ENCODE measurements at regions not wholly inside any gene's neighbourhood (a gene's known extent, or its start where the extent isn't known, plus 50 kb on each side); places are given as distances from the start of the nearest gene placed in this dataset.

DNA sequence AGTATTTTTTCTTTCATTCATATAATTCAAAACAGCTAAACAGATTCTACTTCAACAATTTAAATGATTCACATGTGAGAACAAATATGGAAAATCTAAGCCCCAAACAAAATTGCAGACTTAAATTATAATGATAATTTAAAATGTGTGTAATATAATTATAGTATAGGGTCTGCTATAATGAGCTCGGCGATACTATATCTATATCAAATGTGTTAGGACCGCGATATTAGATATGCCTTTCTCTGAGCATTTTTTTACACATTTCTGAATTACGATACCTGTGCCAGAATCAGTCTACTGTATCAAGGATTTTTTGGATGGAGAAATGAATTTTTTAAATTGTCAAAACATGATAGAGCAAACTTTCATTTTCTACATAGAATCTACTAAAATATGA is 808.8 kb upstream of the POU3F3 start:
- Histone ChIP-seq H3K4me3 (replicated peaks in 1 of 3; ENCODE audit: low read depth in 2 of 3, low read length in 3 of 3) (no peak overlapping the region), H3K9me3 (replicated peaks in 1 of 2; ENCODE audit: control insufficient read depth in 1 of 2, insufficient read depth in 1 of 2, low read length in 2 of 2) (no peaks in the 10 kb centered on the region), H3K79me2 (ENCODE audit: insufficient read depth, low read length) (no peaks in the 10 kb centered on the region), H3K27ac (ENCODE audit: low read depth in 1 of 2, low read length in 2 of 2) (no peak overlapping the region), H4K20me1 (ENCODE audit: insufficient read depth, low read length) (no peaks in the 10 kb centered on the region), H3K4me1 (ENCODE audit: control insufficient read depth in 1 of 2, insufficient read depth in 2 of 2, low read length in 2 of 2) (no peaks in the 10 kb centered on the region), H2AFZ (ENCODE audit: insufficient read depth, low read depth, low read length, poor library complexity, severe bottlenecking) (no peak overlapping the region), H3K27me3 (ENCODE audit: control insufficient read depth in 2 of 2, insufficient read depth in 2 of 2, low read length in 2 of 2) (no peaks in the 10 kb centered on the region), H3K36me3 (replicated peaks in 1 of 2; ENCODE audit: control insufficient read depth in 1 of 2, insufficient read depth in 2 of 2, low read length in 2 of 2) (no peaks in the 10 kb centered on the region), H3K4me2 (replicated peaks; ENCODE audit: extremely low read depth, low read length, poor library complexity, severe bottlenecking) (no peak overlapping the region), H3K9ac (ENCODE audit: insufficient read depth, low read length, poor library complexity, severe bottlenecking) (no peak overlapping the region)
- WGBS (ENCODE audit: insufficient coverage) = no CpG with 5 or more reads among the region's 5 CpGs
- no peaks in the 10 kb centered on the region for H3K36me3 Mint-ChIP-seq
- TF ChIP-seq, protein P1, sequence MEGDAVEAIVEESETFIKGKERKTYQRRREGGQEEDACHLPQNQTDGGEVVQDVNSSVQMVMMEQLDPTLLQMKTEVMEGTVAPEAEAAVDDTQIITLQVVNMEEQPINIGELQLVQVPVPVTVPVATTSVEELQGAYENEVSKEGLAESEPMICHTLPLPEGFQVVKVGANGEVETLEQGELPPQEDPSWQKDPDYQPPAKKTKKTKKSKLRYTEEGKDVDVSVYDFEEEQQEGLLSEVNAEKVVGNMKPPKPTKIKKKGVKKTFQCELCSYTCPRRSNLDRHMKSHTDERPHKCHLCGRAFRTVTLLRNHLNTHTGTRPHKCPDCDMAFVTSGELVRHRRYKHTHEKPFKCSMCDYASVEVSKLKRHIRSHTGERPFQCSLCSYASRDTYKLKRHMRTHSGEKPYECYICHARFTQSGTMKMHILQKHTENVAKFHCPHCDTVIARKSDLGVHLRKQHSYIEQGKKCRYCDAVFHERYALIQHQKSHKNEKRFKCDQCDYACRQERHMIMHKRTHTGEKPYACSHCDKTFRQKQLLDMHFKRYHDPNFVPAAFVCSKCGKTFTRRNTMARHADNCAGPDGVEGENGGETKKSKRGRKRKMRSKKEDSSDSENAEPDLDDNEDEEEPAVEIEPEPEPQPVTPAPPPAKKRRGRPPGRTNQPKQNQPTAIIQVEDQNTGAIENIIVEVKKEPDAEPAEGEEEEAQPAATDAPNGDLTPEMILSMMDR (IDR thresholded peaks at IDR 0.05) = no peak
- intact Hi-C loops (cut with micrococcal nuclease) = no loop called here
- H3K4me1 Mint-ChIP-seq = no peaks in the 10 kb centered on the region
- H3K9me3 Mint-ChIP-seq = no peaks in the 10 kb centered on the region
- H3K27ac Mint-ChIP-seq = no peak overlapping the region
- no peak for DNase-seq
- no peak overlapping the region for H3K4me3 Mint-ChIP-seq
- peaks cover 0 to 2% (median 0%) of the 10 kb centered on the region in 3 donors for H3K27me3 Mint-ChIP-seq (ENCODE audit: low read depth in 3 of 3)

DNA sequence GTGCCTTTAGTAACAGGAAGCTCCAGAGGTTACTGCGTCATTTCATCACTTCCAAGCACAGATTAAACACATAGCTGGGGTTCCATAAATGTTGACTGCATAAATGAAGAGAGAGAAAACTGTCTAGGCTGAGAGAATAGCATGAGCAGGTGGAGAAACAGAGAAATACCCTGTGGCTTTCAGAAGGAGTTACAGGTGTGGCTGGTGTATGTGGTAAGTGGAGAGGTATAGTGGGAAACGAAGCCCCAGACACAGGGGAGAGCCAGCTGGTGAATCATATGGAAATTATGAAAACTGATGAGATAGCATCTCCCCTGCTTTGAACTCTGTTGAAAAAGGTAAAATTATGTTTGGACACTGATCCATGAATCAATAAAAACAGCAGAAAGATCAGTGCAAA is 807.4 kb upstream of the POU3F3 start:
- no peak for DNase-seq
- Histone ChIP-seq H3K27me3 (ENCODE audit: control insufficient read depth in 2 of 2, insufficient read depth in 2 of 2, low read length in 2 of 2) (no peaks in the 10 kb centered on the region), H3K9me3 (replicated peaks in 1 of 2; ENCODE audit: control insufficient read depth in 1 of 2, insufficient read depth in 1 of 2, low read length in 2 of 2) (no peaks in the 10 kb centered on the region), H4K20me1 (ENCODE audit: insufficient read depth, low read length) (no peaks in the 10 kb centered on the region), H3K27ac (ENCODE audit: low read depth in 1 of 2, low read length in 2 of 2) (no peak overlapping the region), H3K4me1 (ENCODE audit: control insufficient read depth in 1 of 2, insufficient read depth in 2 of 2, low read length in 2 of 2) (no peaks in the 10 kb centered on the region), H3K36me3 (replicated peaks in 1 of 2; ENCODE audit: control insufficient read depth in 1 of 2, insufficient read depth in 2 of 2, low read length in 2 of 2) (no peaks in the 10 kb centered on the region), H3K4me2 (replicated peaks; ENCODE audit: extremely low read depth, low read length, poor library complexity, severe bottlenecking) (no peak overlapping the region), H2AFZ (ENCODE audit: insufficient read depth, low read depth, low read length, poor library complexity, severe bottlenecking) (no peak overlapping the region), H3K4me3 (replicated peaks in 1 of 3; ENCODE audit: low read depth in 2 of 3, low read length in 3 of 3) (no peak overlapping the region), H3K79me2 (ENCODE audit: insufficient read depth, low read length) (no peaks in the 10 kb centered on the region), H3K9ac (ENCODE audit: insufficient read depth, low read length, poor library complexity, severe bottlenecking) (no peak overlapping the region)
- Mint-ChIP-seq H3K27me3 (ENCODE audit: low read depth in 3 of 3) (peaks cover 0 to 2% (median 0%) of the 10 kb centered on the region in 3 donors), H3K9me3 (peaks cover 0 to 1% (median 0%) of the 10 kb centered on the region in 7 donors), H3K4me1 (no peaks in the 10 kb centered on the region), H3K4me3 (no peak overlapping the region), H3K36me3 (no peaks in the 10 kb centered on the region), H3K27ac (no peak overlapping the region)
- intact Hi-C loops (cut with micrococcal nuclease) = no loop called here
- TF ChIP-seq, protein P1 (IDR thresholded peaks at IDR 0.05) = no peak
- WGBS (ENCODE audit: insufficient coverage) = no CpG with 5 or more reads among the region's 2 CpGs
